ENCODE measurements at regions not wholly inside any gene's neighbourhood (a gene's known extent, or its start where the extent isn't known, plus 50 kb on each side); places are given as distances from the start of the nearest gene placed in this dataset.

- ATAC-seq, result no peak
- no peak for TF ChIP-seq ISL1 (CRISPR knock-in tag; IDR thresholded peaks at IDR 0.05)
- TF ChIP-seq, protein P1, sequence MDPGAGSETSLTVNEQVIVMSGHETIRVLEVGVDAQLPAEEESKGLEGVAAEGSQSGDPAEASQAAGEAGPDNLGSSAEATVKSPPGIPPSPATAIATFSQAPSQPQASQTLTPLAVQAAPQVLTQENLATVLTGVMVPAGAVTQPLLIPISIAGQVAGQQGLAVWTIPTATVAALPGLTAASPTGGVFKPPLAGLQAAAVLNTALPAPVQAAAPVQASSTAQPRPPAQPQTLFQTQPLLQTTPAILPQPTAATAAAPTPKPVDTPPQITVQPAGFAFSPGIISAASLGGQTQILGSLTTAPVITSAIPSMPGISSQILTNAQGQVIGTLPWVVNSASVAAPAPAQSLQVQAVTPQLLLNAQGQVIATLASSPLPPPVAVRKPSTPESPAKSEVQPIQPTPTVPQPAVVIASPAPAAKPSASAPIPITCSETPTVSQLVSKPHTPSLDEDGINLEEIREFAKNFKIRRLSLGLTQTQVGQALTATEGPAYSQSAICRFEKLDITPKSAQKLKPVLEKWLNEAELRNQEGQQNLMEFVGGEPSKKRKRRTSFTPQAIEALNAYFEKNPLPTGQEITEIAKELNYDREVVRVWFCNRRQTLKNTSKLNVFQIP (CRISPR knock-in tag; IDR thresholded peaks at IDR 0.05; ENCODE audit: borderline replicate concordance, low read depth), result no peak
- no peak for TF ChIP-seq ARNTL (CRISPR knock-in tag; IDR thresholded peaks at IDR 0.05; ENCODE audit: borderline replicate concordance, low read depth)
- TF ChIP-seq TCF4 (CRISPR knock-in tag; IDR thresholded peaks at IDR 0.05; ENCODE audit: borderline replicate concordance), result no peak
- no peak for TF ChIP-seq ZFP3 (CRISPR knock-in tag; IDR thresholded peaks at IDR 0.05)
- TF ChIP-seq OSR1 (CRISPR knock-in tag; IDR thresholded peaks at IDR 0.05), result no peak
- TF ChIP-seq GLIS3 (CRISPR knock-in tag; IDR thresholded peaks at IDR 0.05), result no peak
- no peak for TF ChIP-seq BACH2 (CRISPR knock-in tag; IDR thresholded peaks at IDR 0.05; ENCODE audit: borderline replicate concordance)
- no peak for TF ChIP-seq CSDC2 (CRISPR knock-in tag; IDR thresholded peaks at IDR 0.05)
Observed at GRCh38 chr7:24472093-24472492, 101.2 kb upstream of the PALS2 start.

DNA sequence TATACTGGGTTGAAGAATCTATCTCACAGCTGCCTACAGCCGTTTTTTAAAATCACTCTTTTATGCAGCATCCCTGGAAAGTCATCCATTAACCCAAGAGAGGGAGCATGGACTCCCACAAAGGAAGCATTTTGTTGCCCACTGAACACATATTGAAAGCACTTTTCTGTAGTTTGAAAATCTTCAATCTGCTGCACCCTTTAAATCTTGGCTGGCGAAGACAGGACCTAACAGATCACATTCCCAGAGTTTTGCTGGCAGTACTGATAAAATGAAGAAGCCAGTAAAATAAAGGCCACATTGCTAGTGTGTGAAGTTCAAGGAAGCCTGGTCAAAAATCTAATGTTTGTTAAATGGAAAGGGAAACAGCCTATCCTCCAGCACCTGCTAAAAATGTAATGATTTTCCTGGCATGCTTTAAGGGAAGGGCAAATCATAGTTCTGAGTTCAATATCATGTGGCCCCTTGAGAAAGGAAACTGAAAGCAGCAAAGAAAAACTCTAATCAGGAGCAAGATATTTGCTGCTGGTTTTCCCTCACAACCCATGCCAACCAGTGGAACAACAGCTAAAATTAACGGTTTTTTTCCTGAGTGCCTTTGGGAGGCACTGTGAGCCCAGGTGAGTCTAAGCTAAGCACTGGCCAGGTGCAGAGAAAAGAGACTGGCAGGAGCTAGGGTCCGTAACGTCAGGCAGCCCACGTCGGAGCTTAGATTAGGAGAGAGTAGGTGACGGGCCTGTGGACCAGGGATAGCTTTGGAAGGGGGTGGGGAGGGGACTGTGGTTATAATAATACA, 97.9 kb upstream of the PALS2 start:
- ATAC-seq, result no peak
- TF ChIP-seq PPARA (CRISPR knock-in tag; IDR thresholded peaks at IDR 0.05; ENCODE audit: borderline replicate concordance) (no peak), ZNF565 (CRISPR knock-in tag; conservative IDR thresholded peaks at IDR 0.05; ENCODE audit: low read depth) (no peak), ZFP3 (CRISPR knock-in tag; IDR thresholded peaks at IDR 0.05) (no peak), TOX (CRISPR knock-in tag; IDR thresholded peaks at IDR 0.05; ENCODE audit: borderline replicate concordance) (no peak), PATZ1 (CRISPR knock-in tag; IDR thresholded peaks at IDR 0.05; ENCODE audit: borderline replicate concordance) (no peak), ZFP30 (CRISPR knock-in tag; IDR thresholded peaks at IDR 0.05) (no peak), TCF4 (CRISPR knock-in tag; IDR thresholded peaks at IDR 0.05; ENCODE audit: borderline replicate concordance) (no peak)

GRCh38 chr7:24476227-24476626, 97.0 kb upstream of the PALS2 start:
- ATAC-seq, result no peak
- TF ChIP-seq RARB (CRISPR knock-in tag; IDR thresholded peaks at IDR 0.05) (no peak), ZNF8 (CRISPR knock-in tag; IDR thresholded peaks at IDR 0.05) (no peak), TSHZ2 (CRISPR knock-in tag; IDR thresholded peaks at IDR 0.05) (no peak), PATZ1 (CRISPR knock-in tag; IDR thresholded peaks at IDR 0.05; ENCODE audit: borderline replicate concordance) (no peak), CSRNP3 (CRISPR knock-in tag; IDR thresholded peaks at IDR 0.05) (no peak)
